ENCODE measurements at regions not wholly inside any gene's neighbourhood (a gene's known extent, or its start where the extent isn't known, plus 50 kb on each side); places are given as distances from the start of the nearest gene placed in this dataset.

DNA sequence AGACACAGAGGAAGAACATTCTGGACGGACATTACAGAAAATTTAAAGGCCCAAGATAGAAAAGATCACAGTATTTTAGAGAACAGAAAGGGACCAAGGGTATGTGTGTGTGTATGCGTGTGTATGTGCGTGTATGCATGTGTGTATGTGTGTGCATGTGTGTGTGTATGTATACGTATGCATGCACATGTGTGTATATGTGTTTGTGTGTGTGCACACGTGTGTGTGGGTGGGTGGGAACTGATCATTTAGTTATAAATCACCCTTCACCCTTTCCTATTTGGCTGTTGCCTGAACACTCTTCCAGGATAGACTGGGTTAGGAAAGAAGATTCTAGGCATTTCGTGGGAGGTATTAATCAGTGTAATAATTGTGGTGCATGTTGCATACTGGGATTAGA is 634.4 kb downstream of the DHX35 start:
- TF ChIP-seq, protein P1, sequence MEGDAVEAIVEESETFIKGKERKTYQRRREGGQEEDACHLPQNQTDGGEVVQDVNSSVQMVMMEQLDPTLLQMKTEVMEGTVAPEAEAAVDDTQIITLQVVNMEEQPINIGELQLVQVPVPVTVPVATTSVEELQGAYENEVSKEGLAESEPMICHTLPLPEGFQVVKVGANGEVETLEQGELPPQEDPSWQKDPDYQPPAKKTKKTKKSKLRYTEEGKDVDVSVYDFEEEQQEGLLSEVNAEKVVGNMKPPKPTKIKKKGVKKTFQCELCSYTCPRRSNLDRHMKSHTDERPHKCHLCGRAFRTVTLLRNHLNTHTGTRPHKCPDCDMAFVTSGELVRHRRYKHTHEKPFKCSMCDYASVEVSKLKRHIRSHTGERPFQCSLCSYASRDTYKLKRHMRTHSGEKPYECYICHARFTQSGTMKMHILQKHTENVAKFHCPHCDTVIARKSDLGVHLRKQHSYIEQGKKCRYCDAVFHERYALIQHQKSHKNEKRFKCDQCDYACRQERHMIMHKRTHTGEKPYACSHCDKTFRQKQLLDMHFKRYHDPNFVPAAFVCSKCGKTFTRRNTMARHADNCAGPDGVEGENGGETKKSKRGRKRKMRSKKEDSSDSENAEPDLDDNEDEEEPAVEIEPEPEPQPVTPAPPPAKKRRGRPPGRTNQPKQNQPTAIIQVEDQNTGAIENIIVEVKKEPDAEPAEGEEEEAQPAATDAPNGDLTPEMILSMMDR (IDR thresholded peaks at IDR 0.05; ENCODE audit: low read depth, low read length), result no peak
- no peaks in the 10 kb centered on the region for H3K9me3 ChIP-seq (ENCODE audit: control insufficient read depth, insufficient read depth, low read length)
- H3K27ac ChIP-seq (ENCODE audit: low read depth, low read length), result no peak overlapping the region
- H3K4me3 ChIP-seq (ENCODE audit: low read depth, low read length), result no peak overlapping the region
- POLR2A ChIA-PET, result no interaction called here
- no peak for DNase-seq (ENCODE audit: low read depth, low spot score)
- CTCF ChIA-PET, result no interaction called here
- no peaks in the 10 kb centered on the region for H3K27me3 ChIP-seq (ENCODE audit: control insufficient read depth, insufficient read depth, low read length)

DNA sequence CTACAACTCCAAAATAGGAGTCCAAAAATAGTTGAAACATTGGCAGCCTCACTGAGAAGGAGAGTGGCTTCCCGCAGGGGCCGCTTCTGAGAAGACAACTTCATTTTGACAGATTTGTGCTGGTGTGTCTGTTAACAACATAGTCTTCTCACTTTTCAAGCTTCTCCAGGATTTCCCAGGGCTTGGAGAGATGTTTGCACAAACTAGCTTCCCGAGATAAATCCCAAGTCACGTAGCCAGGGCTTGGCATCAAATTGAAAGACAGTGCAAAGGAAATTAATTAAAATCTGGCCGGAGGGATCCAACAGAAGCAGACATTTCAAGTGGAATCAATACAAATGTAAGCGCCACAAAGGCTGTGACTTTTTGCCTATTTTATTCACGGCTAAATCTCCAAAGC is 630.2 kb downstream of the DHX35 start:
- Histone ChIP-seq H3K9me3 (ENCODE audit: control insufficient read depth, insufficient read depth, low read length) (no peaks in the 10 kb centered on the region), H3K4me3 (ENCODE audit: low read depth, low read length) (no peak overlapping the region), H3K27ac (ENCODE audit: low read depth, low read length) (no peak overlapping the region), H3K27me3 (ENCODE audit: control insufficient read depth, insufficient read depth, low read length) (no peaks in the 10 kb centered on the region)
- DNase-seq (ENCODE audit: low read depth, low spot score), result no peak
- CTCF ChIA-PET, result no interaction called here
- TF ChIP-seq, protein P1 (IDR thresholded peaks at IDR 0.05; ENCODE audit: low read depth, low read length), result no peak
- POLR2A ChIA-PET, result no interaction called here

DNA sequence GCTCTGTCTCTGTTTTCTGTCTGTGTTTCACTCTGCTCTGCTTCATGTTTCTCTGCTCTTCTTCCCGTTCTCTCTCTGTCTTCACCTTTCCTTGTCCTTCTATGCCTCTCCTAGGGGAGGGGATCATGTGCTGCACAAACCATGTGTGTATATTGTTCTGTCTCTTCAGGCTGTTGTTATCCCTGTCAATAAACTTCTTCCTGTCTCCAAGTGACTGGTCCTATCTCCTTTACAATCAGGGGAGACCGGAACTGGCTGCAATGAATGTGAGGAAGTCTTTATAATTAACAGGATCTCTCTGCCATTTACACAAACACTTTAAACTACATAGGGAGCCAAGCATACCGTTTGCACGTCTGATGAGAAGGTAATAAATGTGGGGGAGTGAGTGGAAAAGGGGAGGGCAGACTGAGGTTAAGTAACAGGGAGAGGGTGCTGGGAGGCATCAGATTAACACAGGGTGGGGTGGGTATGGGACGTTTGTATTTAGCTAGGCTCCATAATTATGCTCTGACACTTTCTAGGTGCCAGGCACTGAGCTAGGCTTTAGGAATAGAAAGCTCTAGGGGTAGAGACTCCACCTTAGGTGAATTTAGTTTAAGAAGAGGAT is 626.1 kb downstream of the DHX35 start:
- no peak overlapping the region for H3K27ac ChIP-seq (ENCODE audit: low read depth, low read length)
- TF ChIP-seq, protein P1 (IDR thresholded peaks at IDR 0.05; ENCODE audit: low read depth, low read length), result no peak
- CTCF ChIA-PET, result no interaction called here
- H3K27me3 ChIP-seq (ENCODE audit: control insufficient read depth, insufficient read depth, low read length), result no peaks in the 10 kb centered on the region
- no peak overlapping the region for H3K4me3 ChIP-seq (ENCODE audit: low read depth, low read length)
- DNase-seq (ENCODE audit: low read depth, low spot score), result no peak
- H3K9me3 ChIP-seq (ENCODE audit: control insufficient read depth, insufficient read depth, low read length), result no peaks in the 10 kb centered on the region
- POLR2A ChIA-PET, result no interaction called here

DNA sequence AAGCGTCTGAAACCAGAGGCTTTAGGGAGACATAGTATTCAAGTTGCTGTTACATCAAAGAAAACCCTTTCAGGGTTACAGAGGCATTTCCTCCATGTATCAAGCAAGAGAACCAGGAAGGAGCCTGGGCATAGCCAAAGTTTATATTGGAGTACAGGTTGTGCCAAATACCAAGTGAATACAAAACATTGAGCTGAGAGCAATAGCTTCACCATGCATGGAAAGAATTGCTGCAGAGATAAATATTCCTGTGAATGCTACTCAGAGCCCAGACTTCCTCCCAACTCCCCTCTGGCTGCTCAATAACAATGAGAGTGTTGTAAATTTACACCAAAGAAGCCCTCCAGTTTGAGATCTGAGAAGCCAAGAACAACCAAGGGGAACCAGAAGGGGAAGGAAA is 618.9 kb downstream of the DHX35 start:
- no peaks in the 10 kb centered on the region for H3K27me3 ChIP-seq (ENCODE audit: control insufficient read depth, insufficient read depth, low read length)
- H3K9me3 ChIP-seq (ENCODE audit: control insufficient read depth, insufficient read depth, low read length), result no peaks in the 10 kb centered on the region
- H3K4me3 ChIP-seq (ENCODE audit: low read depth, low read length), result no peak overlapping the region
- ChIA-PET POLR2A (no interaction called here), CTCF (no interaction called here)
- no peak overlapping the region for H3K27ac ChIP-seq (ENCODE audit: low read depth, low read length)
- no peak for DNase-seq (ENCODE audit: low read depth, low spot score)
- TF ChIP-seq, protein P1 (IDR thresholded peaks at IDR 0.05; ENCODE audit: low read depth, low read length), result no peak

DNA sequence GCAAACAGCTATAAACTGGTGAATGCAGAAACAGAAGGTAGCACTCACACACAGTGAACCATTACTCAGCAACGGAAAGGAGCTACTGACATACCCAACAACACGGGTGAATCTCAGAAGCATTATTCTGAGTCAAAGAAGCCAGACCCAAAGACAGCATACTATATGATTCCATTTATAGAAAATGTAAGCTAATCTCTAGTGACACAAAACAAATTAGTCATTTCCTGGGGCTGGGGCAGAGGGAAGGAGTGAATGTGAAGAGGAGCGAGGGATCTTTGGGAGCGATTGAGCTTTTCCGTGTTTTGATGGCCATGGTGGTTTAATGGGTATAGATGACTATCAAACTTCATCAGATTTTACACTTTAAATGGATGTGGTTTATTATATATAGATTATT is 614.6 kb downstream of the DHX35 start:
- Histone ChIP-seq H3K27ac (ENCODE audit: low read depth, low read length) (no peak overlapping the region), H3K4me3 (ENCODE audit: low read depth, low read length) (no peak overlapping the region), H3K9me3 (ENCODE audit: control insufficient read depth, insufficient read depth, low read length) (no peaks in the 10 kb centered on the region), H3K27me3 (ENCODE audit: control insufficient read depth, insufficient read depth, low read length) (no peaks in the 10 kb centered on the region)
- ChIA-PET CTCF (no interaction called here), POLR2A (no interaction called here)
- TF ChIP-seq, protein P1 (IDR thresholded peaks at IDR 0.05; ENCODE audit: low read depth, low read length), result no peak
- no peak for DNase-seq (ENCODE audit: low read depth, low spot score)

All from AG04450 (cell line).